B cell (primary cell): ENCODE measurements at regions not wholly inside any gene's neighbourhood (a gene's known extent, or its start where the extent isn't known, plus 50 kb on each side); places are given as distances from the start of the nearest gene placed in this dataset.

Experiments used
- EZH2 ChIP-seq: IDR thresholded peaks from 2 replicates; pipeline ENCODE4 v1.6.1; 2012; ENCODE audit warnings: borderline replicate concordance, low read depth, mild to moderate bottlenecking, moderate library complexity, low read length; ENCODE audit not compliant: insufficient read depth, poor library complexity, severe bottlenecking
- TF ChIP-seq, protein P1 (sequence below): fragments of 200-600 bp; IDR thresholded peaks from one replicate; pipeline ENCODE4 v1.8.0; 2022; ENCODE audit warnings: antibody characterized with exemption, mild to moderate bottlenecking

DNA sequence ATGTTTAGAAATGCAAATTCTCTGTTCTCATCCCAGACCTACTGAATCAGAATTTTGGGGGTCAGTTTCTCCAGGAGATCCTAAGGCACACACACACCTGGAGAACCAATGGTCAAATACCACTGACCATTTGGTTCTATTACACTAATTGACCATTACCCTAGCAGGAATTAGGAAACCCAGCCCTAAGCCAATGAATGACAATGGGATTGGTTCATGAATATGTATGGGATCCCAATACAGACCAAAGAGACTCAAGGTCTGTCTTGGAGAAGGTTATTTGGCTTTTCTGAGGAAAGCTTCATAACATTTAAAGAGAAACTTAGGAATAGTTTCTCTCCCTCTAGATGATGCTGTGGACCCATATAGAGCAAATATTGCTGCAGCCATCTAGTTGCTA, 317.0 kb downstream of the BMPER start:
- TF ChIP-seq, protein P1, sequence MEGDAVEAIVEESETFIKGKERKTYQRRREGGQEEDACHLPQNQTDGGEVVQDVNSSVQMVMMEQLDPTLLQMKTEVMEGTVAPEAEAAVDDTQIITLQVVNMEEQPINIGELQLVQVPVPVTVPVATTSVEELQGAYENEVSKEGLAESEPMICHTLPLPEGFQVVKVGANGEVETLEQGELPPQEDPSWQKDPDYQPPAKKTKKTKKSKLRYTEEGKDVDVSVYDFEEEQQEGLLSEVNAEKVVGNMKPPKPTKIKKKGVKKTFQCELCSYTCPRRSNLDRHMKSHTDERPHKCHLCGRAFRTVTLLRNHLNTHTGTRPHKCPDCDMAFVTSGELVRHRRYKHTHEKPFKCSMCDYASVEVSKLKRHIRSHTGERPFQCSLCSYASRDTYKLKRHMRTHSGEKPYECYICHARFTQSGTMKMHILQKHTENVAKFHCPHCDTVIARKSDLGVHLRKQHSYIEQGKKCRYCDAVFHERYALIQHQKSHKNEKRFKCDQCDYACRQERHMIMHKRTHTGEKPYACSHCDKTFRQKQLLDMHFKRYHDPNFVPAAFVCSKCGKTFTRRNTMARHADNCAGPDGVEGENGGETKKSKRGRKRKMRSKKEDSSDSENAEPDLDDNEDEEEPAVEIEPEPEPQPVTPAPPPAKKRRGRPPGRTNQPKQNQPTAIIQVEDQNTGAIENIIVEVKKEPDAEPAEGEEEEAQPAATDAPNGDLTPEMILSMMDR: no peak
- TF ChIP-seq EZH2: no peak
